ENCODE measurements at regions not wholly inside any gene's neighbourhood (a gene's known extent, or its start where the extent isn't known, plus 50 kb on each side); places are given as distances from the start of the nearest gene placed in this dataset.

DNA sequence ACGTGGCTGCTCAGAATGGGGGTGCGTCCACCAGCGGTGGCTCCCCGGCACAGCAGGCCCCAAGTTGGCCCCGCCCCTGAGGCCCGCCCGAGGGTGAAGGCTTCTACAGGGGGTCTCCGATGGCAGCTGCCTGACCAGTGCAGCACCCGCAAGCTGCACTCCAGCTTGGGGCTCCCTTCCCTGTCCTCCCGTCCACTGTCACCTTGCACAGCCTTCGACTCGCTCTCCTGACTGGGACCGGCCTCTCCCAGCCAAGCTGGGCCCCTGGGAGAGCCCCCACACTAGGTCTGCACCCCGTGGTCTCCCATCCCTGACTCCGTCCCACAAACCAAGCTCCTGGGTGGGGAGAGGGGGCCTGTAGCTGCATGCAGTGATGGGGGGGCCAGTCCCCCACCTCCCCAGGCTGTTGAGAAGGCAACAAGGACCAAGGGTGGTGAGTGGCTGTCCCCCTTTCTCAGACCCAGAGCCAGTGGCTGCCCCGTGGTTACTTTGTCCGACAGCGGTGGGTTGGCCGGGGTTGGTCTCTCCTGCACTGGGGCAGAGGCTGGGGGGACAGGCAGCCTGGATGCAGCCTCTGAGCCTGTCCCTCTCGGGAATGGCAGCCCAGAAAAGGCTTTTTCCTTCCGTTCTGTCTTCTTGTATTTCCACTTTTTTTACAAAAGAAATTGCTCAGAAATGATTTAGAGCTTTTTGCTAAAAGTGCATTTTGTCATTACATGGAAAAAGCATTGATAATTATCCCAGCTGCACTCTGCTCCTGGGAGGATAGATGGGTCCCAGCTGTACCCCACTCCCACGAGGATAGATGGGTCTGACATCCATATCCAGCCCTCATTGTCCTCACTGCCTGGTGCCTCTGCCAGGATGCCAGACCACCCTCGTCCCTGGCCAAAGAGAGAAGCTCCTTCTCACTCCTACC, 217.0 kb downstream of the KIF26A start:
- TF ChIP-seq ESRRA (IDR thresholded peaks at IDR 0.05; ENCODE audit: borderline replicate concordance, low read length): no peak
- TF ChIP-seq, protein P1, sequence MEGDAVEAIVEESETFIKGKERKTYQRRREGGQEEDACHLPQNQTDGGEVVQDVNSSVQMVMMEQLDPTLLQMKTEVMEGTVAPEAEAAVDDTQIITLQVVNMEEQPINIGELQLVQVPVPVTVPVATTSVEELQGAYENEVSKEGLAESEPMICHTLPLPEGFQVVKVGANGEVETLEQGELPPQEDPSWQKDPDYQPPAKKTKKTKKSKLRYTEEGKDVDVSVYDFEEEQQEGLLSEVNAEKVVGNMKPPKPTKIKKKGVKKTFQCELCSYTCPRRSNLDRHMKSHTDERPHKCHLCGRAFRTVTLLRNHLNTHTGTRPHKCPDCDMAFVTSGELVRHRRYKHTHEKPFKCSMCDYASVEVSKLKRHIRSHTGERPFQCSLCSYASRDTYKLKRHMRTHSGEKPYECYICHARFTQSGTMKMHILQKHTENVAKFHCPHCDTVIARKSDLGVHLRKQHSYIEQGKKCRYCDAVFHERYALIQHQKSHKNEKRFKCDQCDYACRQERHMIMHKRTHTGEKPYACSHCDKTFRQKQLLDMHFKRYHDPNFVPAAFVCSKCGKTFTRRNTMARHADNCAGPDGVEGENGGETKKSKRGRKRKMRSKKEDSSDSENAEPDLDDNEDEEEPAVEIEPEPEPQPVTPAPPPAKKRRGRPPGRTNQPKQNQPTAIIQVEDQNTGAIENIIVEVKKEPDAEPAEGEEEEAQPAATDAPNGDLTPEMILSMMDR (IDR thresholded peaks at IDR 0.05): no peak
- TF ChIP-seq ELK1 (IDR thresholded peaks at IDR 0.05; ENCODE audit: low read depth, low read length): no peak
- TF ChIP-seq PHF8 (IDR thresholded peaks at IDR 0.05; ENCODE audit: borderline replicate concordance, low read depth): no peak
- TF ChIP-seq RAD21 (conservative IDR thresholded peaks at IDR 0.05 in 1 of 2, IDR thresholded peaks at IDR 0.05 in 1 of 2): no peak

Measured in A549 (cell line).